NCI-H446 treated with DMSO at 0.1 percent for 48 hours (cell line): ENCODE measurements at regions not wholly inside any gene's neighbourhood (a gene's known extent, or its start where the extent isn't known, plus 50 kb on each side); places are given as distances from the start of the nearest gene placed in this dataset.
"Not testable (repeated sequence)": the region's sequence is repeated elsewhere in the genome, so short reads cannot be mapped to it uniquely, and the experiment has no call there.

Experiments
- DNase-seq: peaks from one replicate; lab custom pipeline; 2025; lab: John Stamatoyannopoulos, UW

DNA sequence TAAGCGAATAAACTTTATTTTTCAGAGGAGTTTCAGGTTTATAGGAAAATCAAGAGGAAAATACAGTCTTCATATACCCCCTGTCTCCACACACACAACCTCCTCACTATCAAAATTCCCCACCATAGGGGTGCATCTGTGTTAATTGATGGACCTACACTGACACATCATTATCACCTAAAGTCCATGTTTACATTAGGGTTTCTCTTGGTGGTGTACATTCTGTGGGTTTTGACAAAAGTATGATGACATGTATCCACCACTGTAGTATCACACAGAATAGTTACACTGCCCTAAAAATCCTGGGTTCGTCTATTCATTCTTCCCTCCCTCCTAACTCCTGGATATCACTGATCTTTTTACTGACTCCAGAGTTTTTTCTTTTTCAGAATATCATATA lies 654.2 kb downstream of the UQCRFS1 start:
- no peak for DNase-seq

DNA sequence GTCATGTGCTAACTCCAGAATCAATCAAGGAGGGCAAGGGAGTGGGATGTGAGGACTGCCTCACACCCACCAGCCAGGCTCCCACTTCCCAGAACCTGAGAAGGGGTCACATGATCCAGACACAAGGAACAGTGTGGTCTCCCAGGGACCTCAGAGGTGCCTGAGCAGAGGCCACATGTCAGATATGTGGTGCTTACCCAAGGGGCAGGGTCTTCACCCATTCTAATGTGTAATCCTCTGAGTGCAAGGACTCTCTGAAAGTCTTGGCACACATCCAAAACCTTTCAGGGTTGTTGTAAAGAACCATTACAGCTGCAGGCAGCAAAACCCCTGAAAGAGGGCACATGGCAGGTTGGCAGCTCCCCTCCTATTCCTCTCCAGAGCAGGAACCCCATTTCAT lies 656.6 kb downstream of the UQCRFS1 start:
- DNase-seq = no peak

DNA sequence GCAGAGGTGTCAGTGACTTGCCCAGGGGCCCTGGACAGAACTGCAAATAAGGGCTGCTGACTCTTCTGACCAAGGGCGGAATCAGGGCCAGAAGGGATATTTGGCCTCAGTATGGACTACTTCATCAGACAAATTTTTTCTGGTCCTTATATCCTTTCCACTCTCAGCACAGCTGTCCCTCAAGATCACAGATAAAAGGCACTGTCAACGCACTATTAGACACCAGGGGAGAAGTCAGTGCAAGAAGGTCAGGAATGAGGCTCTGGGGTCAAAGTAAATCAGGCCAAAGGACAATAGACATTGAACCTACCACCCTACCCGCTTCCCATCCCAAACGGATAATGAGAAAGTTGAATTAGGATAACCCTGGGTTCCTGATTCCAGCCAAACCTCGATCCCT lies 657.6 kb downstream of the UQCRFS1 start:
- no peak for DNase-seq

DNA sequence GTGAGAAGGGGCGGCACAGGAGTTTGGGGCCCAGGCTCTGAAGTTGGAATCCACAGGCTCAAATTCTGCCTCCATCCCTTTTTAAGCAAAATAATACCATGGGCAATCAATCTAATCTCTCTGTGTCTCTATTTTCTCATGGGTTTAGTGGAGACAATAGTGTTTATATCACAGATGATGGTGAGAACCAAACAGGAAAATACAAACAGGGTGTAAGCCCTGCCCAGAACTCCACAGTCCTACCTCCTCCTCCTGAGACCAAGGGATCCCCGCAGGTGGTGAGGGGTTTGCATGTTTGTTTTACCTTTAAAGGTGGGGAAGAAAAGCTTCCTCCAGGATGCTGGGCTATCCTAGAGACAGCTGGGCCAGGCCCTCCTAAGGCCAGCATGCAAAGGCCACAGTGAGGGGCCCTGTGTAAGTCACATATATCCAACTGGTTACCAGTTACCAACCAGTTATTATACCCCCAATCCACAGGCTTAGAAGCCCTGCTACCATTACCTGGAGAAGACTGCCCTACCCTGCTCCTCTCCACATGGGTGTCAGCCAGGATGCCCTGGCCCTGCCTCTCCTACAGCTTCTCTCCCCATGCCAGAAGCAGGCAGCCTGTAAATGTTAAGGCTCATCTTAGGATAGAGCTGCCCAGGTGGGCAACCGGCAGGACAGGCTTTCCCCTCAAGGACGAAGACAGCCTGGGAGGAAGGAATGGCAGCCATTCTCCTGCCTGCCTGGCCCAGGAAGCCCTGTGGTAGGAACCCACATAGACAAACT lies 658.4 kb downstream of the UQCRFS1 start:
- DNase-seq = no peak

DNA sequence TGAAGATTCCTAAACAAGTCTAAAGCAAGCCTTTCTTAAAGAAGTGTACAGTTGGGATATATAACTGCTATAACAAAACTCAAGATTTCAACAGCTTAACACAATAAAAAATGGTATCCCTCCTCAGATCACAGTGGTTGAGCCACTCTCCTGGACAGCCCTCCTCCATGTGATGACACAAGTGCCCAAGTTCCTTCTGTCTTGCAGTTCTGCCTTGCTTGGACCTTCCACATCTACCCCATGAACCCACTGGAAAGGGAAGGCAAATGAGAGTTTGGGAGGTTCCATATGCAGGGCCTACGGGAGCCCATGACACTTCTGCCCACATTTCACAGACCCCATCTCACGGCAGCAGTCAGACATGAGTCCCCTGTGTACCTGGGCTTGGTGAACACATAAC lies 659.2 kb downstream of the UQCRFS1 start:
- DNase-seq = no peak

DNA sequence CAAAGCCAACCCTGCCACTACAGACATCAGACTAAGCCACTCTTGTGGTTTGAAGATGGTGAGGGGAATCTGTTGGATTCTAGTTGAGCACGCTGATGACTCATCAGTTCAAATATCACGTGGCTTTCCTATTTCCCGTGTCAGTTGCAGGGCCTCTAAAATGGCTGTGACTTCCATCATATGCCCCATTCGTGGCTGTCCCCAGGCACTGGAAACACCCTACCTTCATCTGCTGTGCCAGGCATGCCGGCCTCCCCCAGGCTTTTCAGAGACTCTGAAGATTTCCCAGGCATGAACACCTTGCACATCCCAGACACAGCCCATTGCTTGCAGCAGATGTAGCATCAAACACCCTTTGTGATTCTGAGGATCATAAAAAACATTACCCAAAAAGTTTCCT lies 659.9 kb downstream of the UQCRFS1 start:
- no peak for DNase-seq

DNA sequence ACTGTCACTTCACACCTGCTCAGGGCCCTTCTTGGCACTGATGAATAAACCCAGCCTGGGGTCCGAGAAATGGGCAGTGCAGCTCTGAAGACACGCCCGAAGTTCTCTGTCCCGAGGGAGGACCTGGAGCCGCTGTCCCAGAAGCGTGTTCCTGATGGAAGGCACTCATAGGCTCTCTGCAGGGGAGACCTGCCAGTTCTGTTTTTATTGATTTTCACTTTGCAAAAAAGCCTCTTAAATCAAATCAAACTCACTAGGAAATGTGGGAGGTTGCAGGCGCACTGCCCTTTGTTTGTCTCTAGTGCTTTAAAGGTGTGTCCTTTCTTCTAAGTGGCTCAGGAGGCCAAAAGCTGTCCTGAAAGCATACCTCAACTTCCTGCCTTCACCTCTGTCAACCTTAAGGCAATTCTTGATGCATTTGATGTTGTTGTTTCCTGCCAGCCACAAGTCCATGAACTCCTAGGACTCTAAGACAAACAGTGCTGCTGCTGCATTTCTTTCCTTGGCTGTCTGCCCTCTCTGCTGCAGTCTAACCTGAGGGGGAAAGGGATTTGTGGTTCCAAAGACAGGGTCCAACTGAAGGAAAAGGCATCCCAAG lies 663.2 kb downstream of the UQCRFS1 start:
- DNase-seq = no peak

DNA sequence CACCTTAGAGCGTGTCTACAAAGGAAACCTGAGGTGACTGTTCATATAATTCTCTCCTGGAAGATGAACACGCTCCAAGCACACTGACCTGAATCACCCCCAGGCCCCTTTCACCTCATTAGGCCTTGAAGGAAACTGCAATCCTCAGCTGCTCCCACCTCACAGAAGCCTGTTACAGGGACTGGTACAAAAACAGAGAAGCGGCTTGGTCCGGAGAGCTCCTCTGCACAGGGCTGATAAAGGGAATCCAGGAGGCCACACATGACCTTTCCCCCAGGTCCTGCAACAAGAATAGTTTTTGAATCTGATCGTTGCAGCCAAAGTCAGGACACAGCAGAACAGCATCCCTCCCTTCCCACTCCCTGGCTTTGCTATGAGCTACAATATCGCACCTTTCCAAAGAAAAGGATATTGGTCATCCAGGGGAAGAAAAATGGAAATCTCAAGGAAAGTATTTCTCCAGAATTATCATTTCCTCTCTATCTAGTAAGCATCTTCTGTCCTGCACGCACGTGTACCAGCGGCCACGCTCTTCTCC lies 666.7 kb downstream of the UQCRFS1 start:
- no peak for DNase-seq

DNA sequence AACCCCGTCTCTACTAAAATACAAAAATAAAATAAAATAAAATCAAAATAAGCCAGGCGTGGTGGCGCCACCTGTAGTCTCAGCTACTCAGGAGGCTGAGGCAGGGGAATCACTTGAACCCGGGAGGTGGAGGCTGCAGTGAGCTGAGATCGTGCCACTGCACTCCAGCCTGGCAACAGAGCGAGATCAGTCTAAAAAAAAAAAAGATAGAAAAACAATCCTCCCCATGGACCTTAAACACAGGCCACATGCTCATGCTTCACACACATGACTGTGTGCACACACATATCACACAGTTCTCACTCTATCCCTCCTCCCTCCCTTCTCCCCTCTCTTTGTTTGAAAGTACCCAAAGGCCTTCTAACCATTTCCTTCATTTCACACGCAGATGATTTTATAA lies 667.6 kb downstream of the UQCRFS1 start:
- DNase-seq = not testable (repeated sequence)

DNA sequence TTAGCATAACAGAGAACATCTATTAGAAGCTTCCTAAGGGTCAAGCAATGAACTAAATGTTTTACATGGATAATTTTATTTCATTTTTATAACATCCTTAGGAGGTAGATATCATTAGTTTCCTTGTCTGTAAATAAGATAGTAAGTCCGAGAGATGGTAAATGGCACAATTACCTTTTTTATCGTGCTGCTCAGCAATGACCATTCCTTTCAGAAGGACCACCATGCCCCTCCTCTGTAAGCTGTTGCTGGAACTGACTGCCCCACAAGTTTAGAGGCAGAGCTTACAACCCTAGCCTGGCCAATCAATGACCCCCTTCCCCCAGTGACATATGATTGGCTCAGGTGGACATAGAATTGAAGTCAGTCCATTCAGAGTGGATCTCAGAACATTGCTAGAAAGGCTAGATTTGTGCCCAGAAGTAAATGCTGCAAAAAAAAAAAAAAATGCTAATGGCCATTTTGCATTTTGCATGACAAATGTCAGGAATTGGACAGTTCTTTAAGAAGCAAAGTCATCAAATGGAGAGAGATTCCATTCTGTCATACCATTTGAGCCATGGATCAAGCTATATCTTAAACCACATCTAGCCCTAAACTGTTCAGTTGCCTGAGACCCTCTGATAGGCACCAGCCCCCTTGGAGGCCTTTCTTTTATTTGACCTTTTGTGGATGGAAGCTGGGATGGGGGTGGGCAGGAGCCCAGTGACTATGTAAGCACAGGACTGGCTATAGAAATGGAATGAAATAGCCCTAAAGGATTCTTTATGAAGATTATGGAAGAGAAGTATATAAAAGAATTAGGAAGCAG lies 668.3 kb downstream of the UQCRFS1 start:
- no peak for DNase-seq

DNA sequence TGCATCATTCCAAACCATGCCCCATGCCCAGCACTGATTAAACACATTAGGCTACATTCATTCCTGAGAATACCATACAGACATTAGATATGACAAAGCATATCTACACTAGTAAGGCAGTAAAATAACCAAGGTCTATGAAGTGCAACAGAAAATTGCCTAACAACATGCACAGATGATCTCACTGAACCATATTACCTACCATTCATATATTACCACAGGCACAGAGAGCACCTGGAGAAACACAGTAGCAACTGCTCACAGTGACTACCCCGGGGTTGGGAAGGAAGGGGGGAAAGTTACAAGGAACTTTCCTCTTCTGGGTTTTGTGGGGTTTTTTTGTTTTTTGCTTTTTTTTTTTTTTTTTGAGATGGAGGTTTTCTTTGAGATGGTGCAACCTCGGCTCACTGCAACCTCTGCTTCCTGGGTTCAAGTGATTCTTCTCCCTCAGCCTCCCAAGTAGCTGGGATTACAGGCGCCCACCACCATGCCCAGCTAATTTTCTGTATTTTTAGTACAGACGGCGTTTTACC lies 669.6 kb downstream of the UQCRFS1 start:
- DNase-seq = no peak

DNA sequence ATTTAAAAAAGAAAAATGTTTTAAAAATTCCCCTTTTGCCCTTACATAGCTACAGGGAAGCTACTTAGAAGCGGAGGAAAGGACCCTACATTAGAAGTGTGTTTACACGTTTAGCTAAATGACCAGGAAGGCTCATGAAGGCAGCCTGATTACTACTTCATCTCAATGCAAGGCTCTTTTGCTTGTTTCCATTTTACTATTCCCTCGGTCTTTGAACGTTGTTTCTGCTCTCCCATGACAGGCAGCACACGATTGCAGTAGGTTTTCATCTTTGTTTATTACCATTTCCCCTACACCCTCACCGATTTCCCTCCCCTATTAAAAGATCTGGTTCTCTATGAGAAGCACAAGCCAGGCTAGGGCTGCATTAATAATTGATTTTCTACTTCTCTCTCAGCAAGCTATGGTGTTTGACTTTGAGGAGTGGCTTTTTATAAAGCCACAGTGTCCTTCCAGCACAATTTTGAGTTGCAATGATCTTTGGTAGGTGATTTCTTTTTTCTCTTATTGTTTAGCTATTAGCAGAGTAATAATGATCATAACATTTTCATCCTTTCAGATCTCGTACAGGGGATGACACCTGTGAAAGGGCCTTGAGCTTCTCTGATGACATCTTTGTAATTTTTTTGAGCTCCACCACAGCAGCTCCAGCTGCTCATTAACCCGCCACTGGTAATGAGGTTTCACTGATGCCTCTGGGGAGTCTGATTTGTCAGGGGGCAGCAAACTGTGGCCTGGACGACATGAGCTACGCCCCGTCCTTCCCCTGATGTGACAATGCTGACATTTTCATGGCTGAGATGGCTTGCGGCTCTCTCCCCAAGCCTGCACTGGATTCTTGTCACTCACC lies 670.3 kb downstream of the UQCRFS1 start:
- no peak for DNase-seq

DNA sequence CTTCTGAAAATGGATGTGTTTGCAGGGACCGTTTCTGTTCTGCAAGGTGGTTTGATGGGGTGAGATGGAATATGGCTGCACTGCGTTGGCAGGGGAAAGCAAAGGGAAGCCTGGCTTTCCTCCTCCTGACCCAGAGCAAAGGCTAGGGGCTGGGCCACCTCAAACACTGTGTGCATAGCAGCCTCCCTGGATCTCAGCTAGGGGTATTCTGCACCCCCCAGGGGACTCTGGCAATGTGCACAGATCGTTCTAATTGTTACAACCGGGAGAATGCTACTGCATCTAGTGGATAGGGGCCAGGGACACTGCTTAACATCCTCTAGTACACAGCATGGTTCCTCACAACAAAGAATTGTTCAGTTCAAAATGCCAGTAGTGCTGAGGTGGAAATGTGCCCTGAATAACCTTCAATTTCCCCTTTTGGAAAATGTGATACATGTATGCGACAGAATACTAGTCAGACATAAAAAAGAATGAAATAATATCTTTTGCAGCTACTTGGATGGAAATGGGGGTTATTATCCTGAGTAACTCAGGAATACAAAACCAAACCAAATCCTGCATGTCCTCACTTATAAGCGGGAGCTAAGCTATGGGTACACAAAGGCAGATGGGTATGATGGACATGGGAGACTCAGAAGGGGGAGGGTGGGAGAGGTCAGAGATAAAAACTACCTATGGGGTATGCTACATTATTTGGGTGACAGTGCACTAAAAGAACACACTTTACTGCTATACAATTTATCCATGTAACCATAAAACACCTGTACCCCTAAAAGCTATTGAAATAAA lies 671.2 kb downstream of the UQCRFS1 start:
- DNase-seq = no peak

DNA sequence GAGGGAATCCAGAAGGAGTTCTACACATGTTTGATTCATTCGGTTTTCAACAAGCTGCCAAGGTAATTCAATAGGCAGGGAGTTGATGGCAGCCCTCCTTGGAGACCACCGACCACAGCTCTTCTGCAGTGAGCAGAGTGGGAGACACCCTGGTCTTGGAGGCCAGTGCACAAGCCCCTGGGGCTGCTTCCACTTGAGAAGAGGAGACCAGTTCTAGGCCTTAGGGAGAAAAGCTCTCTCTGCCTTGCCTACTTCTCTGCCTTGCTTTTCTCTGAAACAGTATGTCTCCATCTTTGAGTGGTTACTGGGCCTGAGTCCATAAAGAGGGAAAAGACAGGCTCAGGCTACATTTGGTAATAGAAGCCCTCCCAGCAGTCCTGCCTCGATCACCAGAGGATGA lies 671.9 kb downstream of the UQCRFS1 start:
- DNase-seq = no peak

DNA sequence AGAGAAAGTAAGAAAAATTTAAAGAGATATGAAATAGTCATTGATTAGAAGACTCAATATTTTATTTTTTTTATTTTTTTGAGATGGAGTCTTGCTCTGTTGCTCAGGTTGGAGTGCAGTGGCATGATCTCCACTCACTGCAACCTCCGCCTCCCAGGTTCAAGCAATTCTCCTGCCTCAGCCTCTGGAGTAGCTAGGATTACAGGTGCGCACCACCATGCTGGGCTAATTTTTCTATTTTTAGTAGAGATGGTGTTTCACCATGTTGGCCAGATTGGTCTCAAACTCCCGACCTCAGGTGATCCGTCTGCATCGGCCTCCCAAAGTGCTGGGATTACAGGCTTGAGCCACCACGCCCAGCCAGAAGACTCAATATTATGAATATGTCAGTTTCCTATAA lies 672.6 kb downstream of the UQCRFS1 start:
- not testable (repeated sequence) for DNase-seq

DNA sequence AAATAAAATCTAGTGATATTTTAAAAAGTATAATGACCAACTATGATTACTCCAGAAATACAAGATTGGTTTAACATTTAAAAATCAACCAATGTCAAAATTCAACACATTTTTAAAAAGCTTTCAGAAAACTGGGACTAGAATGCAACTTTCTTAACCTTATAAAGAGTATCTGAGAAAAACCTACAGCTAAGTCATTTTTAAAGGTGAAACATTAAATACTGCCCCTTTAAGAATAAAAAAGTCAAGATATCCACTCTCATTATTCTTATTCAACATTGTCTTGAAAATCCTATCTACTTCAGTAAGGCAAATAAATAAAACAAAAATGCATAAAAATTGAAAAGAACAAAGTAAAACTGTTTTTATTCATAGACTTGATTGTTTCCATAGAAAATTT lies 673.2 kb downstream of the UQCRFS1 start:
- no peak for DNase-seq

DNA sequence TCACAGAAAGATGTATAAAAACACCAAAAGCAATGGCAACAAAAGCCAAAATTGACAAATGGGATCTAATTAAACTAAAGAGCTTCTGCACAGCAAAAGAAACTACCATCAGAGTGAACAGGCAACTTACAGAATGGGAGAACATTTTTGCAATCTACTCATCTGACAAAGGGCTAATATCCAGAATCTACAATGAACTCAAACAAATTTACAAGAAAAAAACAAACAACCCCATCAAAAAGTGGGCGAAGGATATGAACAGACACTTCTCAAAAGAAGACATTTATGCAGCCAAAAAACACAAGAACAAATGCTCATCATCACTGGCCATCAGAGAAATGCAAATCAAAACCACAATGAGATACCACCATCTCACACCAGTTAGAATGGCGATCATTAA lies 674.4 kb downstream of the UQCRFS1 start:
- DNase-seq = not testable (repeated sequence)

DNA sequence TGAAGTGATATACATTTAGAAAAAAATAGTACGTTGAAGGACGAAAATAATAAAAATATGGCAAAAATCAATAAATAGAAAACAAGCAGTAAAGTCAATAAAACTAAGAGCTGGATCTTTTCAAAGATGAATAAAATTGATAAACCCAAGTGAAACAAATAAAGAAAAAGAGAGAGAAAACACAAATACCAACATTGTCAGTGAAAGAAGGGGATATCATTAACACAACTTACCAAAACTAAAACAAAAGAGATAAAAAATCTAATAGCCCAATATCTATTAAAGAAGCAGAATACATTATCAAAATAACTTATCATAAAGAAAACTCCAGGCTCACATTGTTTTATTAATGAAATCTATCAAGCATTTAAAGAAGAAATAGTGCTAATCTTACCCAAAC lies 675.1 kb downstream of the UQCRFS1 start:
- DNase-seq = no peak

DNA sequence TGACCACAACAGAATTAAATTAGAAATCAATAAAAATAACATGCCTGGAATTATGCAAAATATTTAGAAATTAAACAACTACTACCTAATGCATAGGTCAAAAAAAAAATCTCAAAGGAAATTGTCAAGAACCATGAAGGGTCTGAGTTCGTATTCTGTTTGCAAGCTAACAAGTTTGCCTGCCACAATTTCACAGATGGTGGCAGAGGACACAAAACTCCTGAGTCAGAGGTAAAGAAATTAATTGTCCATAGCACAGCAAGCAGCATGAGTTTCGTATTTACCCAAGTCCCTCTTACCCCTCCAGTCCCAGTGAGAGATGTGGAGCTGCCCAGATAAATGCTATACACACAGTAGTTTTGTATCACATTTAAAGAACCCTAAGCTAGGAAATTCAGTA lies 675.9 kb downstream of the UQCRFS1 start:
- DNase-seq = no peak

DNA sequence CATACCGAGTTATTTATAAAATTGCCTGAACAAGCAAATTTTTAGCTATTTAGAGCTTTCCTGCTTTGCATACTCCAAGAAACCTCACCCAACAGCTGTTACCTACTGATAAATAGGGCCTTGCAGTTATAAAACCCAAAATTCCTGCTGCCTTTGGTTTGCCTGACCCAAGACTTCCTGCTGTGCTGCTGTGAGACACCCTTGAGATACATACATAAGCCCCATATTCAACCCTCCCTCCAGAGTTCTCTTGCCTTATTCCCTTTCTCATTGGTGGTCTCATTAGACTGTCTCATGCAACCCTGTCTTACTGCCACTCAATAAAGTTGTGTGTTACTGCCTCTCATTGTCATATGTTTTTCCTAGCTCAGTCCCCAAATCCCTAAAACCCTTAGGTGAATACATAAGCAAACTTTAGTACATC lies 677.6 kb downstream of the UQCRFS1 start:
- DNase-seq = no peak
